Skin epidermis (tissue), 12 donors: ENCODE measurements at regions not wholly inside any gene's neighbourhood (a gene's known extent, or its start where the extent isn't known, plus 50 kb on each side); places are given as distances from the start of the nearest gene placed in this dataset.
"Not testable (repeated sequence)": the region's sequence is repeated elsewhere in the genome, so short reads cannot be mapped to it uniquely, and the experiment has no call there.

ENCODE experiments used
- H3K27ac ChIP-seq, 21 experiments: fragments of 200-600 bp; sonication (generic) in 11 of 21; one replicate each; pipeline ENCODE4 v1.5.0; 2020; ENCODE audit warnings: mild to moderate bottlenecking in 3 of 21, inconsistent platforms in 2 of 21, moderate library complexity in 2 of 21
- H3K4me3 ChIP-seq, 7 experiments: fragments of 200-600 bp; sonication (generic) in 2 of 7; one replicate each; pipeline ENCODE4 v1.5.0; 2020; ENCODE audit warnings: inconsistent platforms in 2 of 7, mild to moderate bottlenecking in 2 of 7, moderate library complexity in 1 of 7

DNA sequence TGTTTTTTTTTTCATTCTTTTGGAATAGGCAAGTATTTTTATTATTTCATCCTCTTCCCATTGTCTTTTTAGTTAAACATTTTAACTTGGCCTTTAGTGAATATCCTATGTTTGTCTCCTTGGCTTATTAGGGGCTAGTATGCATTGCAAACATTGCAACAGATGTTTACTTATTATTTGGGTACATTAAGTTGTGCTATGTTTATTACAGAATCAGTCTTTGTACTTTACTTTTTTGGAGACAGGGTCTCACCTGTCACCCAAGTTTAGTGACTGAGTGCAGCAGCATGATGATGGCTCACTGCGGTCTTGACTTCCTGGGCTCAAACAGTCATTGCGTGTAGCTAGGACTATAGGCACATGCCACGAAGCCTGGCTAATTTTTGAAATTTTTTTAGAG lies 51.1 kb upstream of the NUDT6 start:
- H3K27ac ChIP-seq, result no peak overlapping the region
- H3K4me3 ChIP-seq, result no peak overlapping the region

DNA sequence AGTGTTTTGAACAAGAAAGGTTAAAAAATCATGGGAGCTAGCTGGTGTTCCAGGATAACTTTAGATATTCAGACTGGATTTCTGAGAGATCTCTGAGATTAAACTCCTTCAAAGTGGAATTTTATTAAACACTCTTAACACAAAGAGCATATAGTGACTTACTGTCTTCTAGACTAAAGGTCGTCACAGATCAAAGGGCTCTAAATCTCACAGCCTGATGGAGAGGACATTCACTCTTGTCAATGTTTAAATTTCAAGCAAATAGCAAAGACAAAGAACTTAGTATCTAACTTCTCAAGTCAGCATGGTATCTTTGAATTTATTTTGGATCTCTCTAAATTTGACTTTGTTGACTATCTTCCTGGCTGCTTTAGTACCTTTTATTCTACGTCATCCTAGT lies 53.7 kb upstream of the NUDT6 start:
- no peak overlapping the region for H3K4me3 ChIP-seq
- no peak overlapping the region for H3K27ac ChIP-seq

DNA sequence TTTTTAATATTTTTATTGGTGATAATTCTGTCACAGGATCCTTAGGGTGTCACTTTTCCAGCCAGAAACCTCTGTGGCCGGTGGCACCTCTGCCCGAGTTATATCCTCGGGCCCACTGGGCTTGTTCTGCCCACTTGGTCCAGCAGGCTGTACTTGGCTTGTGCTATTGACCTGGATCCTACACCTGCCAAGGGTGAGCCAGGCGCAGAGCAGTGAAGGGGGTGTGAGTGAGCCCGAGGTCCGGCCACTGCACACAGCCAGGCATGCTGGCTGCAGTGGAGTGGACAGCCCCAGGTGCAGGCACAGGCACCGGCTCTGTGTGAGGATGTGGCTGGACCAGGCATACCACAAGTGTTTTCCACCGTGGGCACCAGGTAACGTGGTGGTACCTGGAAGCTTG lies 54.7 kb upstream of the NUDT6 start:
- Histone ChIP-seq H3K27ac (no peak overlapping the region), H3K4me3 (no peak overlapping the region)

GRCh38 chr4:122978109-122978508 lies 55.7 kb upstream of the NUDT6 start:
- Histone ChIP-seq H3K27ac (no peak overlapping the region), H3K4me3 (no peak overlapping the region)

DNA sequence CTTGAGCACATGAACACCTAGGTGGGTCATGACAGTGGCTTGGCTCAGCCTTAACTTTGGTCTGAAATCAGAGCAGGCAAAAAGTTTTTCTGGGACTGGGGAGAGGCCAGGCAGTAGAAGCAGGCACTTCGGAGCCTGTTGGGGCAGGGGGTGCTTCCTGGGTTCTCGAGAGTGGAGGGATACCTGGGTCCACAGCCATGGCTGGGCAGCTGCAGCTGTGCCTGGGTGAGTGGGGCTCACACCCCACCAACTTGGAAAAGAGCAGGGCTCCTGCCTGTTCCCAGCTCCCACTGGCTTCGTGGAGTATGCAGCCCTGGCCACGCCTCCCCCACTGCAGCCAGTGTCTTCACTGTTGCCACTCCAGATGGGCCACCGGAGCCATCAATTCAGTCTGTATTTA lies 56.4 kb upstream of the NUDT6 start:
- H3K4me3 ChIP-seq, result no peak overlapping the region
- no peak overlapping the region for H3K27ac ChIP-seq

GRCh38 chr4:122980860-122981259 lies 58.5 kb upstream of the NUDT6 start:
- no peak overlapping the region for H3K27ac ChIP-seq
- H3K4me3 ChIP-seq, result no peak overlapping the region

DNA sequence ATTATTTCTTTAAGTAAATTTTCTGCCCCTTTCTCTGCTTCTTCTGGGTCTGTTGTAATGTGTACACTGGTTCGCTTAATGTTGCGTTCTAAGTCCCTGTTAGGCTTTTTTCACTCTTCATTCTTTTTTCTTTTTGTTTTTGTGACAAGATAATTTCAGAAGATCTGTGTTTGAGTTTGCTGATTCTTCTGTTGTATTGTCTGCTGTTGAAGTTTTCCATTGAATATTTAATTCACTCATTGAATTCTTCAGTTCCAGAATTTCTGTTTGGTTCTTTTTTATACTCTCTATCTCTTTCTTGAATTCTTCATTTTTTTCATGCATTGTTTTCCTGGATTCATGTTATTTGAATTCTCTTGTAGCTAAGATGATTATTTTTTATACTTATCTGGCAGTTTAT lies 66.3 kb upstream of the NUDT6 start:
- no peak overlapping the region for H3K4me3 ChIP-seq
- no peak overlapping the region for H3K27ac ChIP-seq

- no peak overlapping the region for H3K27ac ChIP-seq
- no peak overlapping the region for H3K4me3 ChIP-seq
Observed at GRCh38 chr4:122990891-122991290, 68.5 kb upstream of the NUDT6 start.

DNA sequence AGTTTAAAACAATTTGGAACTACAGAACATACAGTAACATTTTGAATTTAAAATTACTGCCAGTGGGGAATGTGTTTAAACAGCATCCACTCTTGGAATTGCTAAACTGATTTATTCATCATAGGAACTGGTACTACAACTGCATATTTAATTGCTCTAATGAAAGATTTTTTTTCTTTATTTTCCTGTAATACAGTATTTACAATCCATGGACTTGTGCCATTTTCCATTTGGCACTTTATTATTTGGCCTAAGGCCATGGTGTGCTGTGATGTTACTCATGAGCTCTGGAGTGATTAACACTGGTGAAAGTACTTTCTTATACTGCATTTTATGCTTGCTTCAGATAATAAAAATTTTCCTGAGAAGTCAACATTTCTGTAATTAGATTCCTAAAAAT lies 69.7 kb upstream of the NUDT6 start:
- H3K27ac ChIP-seq, result no peak overlapping the region
- H3K4me3 ChIP-seq, result no peak overlapping the region

GRCh38 chr4:122992641-122993040 lies 70.2 kb upstream of the NUDT6 start:
- Histone ChIP-seq H3K4me3 (no peak overlapping the region), H3K27ac (no peak overlapping the region)

GRCh38 chr4:122996350-122996749 lies 74.0 kb upstream of the NUDT6 start:
- Histone ChIP-seq H3K4me3 (no peak overlapping the region), H3K27ac (no peak overlapping the region)

- no peak overlapping the region for H3K27ac ChIP-seq
- H3K4me3 ChIP-seq, result no peak overlapping the region
Observed at GRCh38 chr4:122997463-122998101, 75.2 kb upstream of the NUDT6 start.

- not testable (repeated sequence) for H3K27ac ChIP-seq, H3K4me3 ChIP-seq
Observed at GRCh38 chr4:123004079-123004478, 81.7 kb upstream of the NUDT6 start.

GRCh38 chr4:123005126-123005525 lies 82.7 kb upstream of the NUDT6 start:
- not testable (repeated sequence) for H3K27ac ChIP-seq, H3K4me3 ChIP-seq

GRCh38 chr4:123007679-123008078 lies 85.3 kb upstream of the NUDT6 start:
- H3K4me3 ChIP-seq, result no peak overlapping the region
- H3K27ac ChIP-seq, result no peak overlapping the region

- H3K27ac ChIP-seq, H3K4me3 ChIP-seq: not testable (repeated sequence)
Observed at GRCh38 chr4:123012416-123012815, 90.0 kb upstream of the NUDT6 start.

DNA sequence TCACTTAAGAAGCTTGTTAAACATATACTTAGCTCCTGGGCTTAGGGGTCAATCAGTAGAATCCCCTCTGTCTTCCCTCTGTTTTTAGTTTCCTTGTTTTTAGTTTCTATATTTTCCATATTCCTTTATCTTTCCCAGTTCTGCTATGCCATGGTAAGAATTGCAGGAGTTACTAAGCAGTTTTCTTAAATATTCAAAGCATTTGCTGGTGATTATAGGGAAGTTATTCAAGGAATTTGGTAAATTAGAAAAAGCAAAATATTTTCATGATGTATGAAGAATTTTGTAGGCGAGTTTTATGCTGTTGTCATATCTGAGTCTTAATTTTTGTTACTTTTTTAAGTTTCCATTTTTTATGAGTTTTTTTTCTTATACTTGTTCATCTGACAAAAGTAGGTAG lies 91.6 kb upstream of the NUDT6 start:
- no peak overlapping the region for H3K4me3 ChIP-seq
- no peak overlapping the region for H3K27ac ChIP-seq

GRCh38 chr4:123017078-123017477 lies 94.7 kb upstream of the NUDT6 start:
- Histone ChIP-seq H3K27ac (no peak overlapping the region), H3K4me3 (no peak overlapping the region)

DNA sequence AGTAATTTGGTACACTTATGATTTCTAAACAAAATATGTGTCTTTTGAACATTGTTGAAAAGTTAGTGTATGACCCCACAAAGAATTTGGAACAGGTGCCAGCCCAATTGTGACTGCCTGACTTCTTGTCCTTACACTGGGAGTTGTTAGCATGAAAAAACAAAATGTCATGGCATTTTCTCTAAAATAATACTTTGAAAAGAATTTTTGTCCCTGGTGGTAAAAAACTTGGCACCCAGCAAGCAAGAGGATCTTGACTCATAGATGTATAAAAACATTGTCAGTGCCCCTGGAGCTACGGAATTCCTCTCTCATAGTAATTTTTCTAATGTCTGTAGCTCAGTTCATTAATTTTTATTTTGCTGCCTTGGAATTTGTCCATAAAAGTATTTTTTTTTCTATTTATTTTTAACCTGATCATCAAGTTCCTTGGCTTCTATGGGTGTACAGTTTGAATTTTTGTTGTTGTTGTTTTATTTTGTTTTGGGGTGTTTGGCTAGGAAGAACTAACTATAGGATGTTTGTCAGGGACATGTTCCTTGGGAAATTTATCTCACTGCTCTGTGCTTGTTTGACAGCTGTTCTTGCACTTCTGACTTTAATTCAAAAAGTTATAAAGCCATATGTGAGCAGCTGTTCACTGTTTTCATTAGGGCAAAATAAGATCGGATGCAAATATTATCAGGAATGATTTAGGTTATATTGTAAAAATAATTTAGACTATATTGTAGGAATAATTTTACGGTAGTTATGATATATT lies 95.4 kb upstream of the NUDT6 start:
- Histone ChIP-seq H3K27ac (peak overlapping the region in 1 of 21 experiments; percentile 31), H3K4me3 (no peak overlapping the region)

DNA sequence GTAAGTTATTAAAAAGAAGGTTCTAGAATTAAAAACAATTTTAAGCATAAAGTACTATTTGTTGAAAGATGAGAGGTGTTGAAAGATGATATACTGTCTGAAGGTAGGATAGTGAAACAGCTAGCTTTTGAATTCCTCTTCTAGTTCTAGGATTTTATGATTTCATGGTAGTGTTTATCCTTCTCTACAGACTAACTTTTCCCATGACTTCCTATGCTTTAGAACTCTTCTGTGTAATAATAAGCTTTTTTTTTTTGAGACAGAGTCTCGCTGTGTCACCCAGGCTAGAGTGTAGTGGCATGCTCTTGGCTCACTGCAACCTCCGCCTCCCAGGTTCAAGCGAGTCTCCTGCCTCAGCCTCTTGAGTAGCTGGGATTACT lies 96.0 kb upstream of the NUDT6 start:
- peak overlapping the region in 1 of 21 experiments; percentile 31 for H3K27ac ChIP-seq
- no peak overlapping the region for H3K4me3 ChIP-seq

- Histone ChIP-seq H3K4me3 (no peak overlapping the region), H3K27ac (no peak overlapping the region)
Observed at GRCh38 chr4:123020285-123020684, 97.9 kb upstream of the NUDT6 start.

DNA sequence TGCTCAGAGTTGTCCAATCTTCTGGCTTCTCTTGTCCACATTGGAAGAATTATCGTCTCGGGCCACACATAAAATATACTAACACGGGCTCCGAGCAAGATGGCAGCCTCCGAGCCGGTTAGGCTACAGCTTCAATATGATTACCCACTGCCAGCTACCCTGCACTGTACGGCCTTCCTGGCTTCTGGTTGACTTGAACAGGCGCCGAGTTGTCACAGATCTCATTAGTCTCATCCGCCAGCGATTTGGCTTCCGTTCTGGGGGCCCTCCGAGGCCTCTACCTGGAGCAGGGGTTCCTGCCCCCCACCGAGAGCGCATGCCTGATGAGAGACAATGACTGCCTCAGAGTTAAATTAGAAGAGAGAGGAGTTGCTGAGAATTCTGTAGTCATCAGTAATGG lies 101.2 kb upstream of the NUDT6 start:
- H3K27ac ChIP-seq, result no peak overlapping the region

More for the DNA sequence above, 101.2 kb upstream of the NUDT6 start:
- no peak overlapping the region for H3K4me3 ChIP-seq
